ENCODE measurements at regions not wholly inside any gene's neighbourhood (a gene's known extent, or its start where the extent isn't known, plus 50 kb on each side); places are given as distances from the start of the nearest gene placed in this dataset.

- Histone ChIP-seq H3K27me3 (no peaks in the 10 kb centered on the region), H3K36me3 (no peaks in the 10 kb centered on the region), H3K4me2 (no peak overlapping the region), H4K20me1 (no peaks in the 10 kb centered on the region; a peak in 2 of 22 replicates), H3K9ac (no peak overlapping the region), H3K4me1 (peaks cover 0 to 29% (median 26%) of the 10 kb centered on the region in 10 experiments; a peak in 17 of 20 replicates), H3K27ac (no peak overlapping the region), H3K4me3 (no peak overlapping the region), H3K9me3 (replicated peaks in 1 of 11) (no peaks in the 10 kb centered on the region)
- TF ChIP-seq Cebpa-rat (IDR thresholded peaks at IDR 0.05): no peak
Measured at GRCh38 chr22:27546157-27546935, 255.2 kb downstream of the MN1 start.

GRCh38 chr22:27551402-27551801 is 250.2 kb downstream of the MN1 start:
- no peak overlapping the region for H3K4me3 ChIP-seq
- no peaks in the 10 kb centered on the region for H3K36me3 ChIP-seq
- no peaks in the 10 kb centered on the region for H3K27me3 ChIP-seq
- TF ChIP-seq Cebpa-rat (IDR thresholded peaks at IDR 0.05): no peak
- H3K4me1 ChIP-seq: peaks cover 0 to 6% (median 0%) of the 10 kb centered on the region in 10 experiments; a peak in 2 of 20 replicates
- no peak overlapping the region for H3K9ac ChIP-seq
- peaks cover 0 to 9% (median 5%) of the 10 kb centered on the region in 11 experiments; a peak in 6 of 22 replicates for H3K9me3 ChIP-seq (replicated peaks in 1 of 11)
- H3K4me2 ChIP-seq: no peak overlapping the region
- no peaks in the 10 kb centered on the region; a peak in 1 of 22 replicates for H4K20me1 ChIP-seq
- no peak overlapping the region for H3K27ac ChIP-seq

- Histone ChIP-seq H3K27ac (no peak overlapping the region), H4K20me1 (no peaks in the 10 kb centered on the region; a peak in 1 of 22 replicates), H3K9ac (no peak overlapping the region), H3K9me3 (replicated peaks in 1 of 11) (peaks cover 0 to 9% (median 5%) of the 10 kb centered on the region in 11 experiments; a peak in 6 of 22 replicates), H3K4me1 (peaks cover 0 to 6% (median 0%) of the 10 kb centered on the region in 10 experiments; a peak in 2 of 20 replicates), H3K4me3 (no peak overlapping the region), H3K27me3 (no peaks in the 10 kb centered on the region), H3K36me3 (no peaks in the 10 kb centered on the region), H3K4me2 (no peak overlapping the region)
- no peak for TF ChIP-seq Cebpa-rat (IDR thresholded peaks at IDR 0.05)
Measured at GRCh38 chr22:27552176-27552575, 249.4 kb downstream of the MN1 start.

- Histone ChIP-seq H4K20me1 (no peaks in the 10 kb centered on the region; a peak in 1 of 22 replicates), H3K9me3 (replicated peaks in 1 of 11) (peaks cover 0 to 9% (median 5%) of the 10 kb centered on the region in 11 experiments; a peak in 6 of 22 replicates)
Measured at GRCh38 chr22:27552863-27553262, 248.7 kb downstream of the MN1 start.

GRCh38 chr22:27554106-27554811 is 247.3 kb downstream of the MN1 start:
- H4K20me1 ChIP-seq: no peaks in the 10 kb centered on the region; a peak in 1 of 22 replicates
- no peak for TF ChIP-seq Cebpa-rat (IDR thresholded peaks at IDR 0.05)
- H3K27ac ChIP-seq: no peak overlapping the region
- H3K4me1 ChIP-seq: peaks cover 0 to 6% (median 0%) of the 10 kb centered on the region in 10 experiments; a peak in 2 of 20 replicates
- H3K27me3 ChIP-seq: no peaks in the 10 kb centered on the region
- H3K4me2 ChIP-seq: peak overlapping the region in 1 of 11 experiments; percentile 1; a peak in 2 of 22 replicates
- no peak overlapping the region for H3K9ac ChIP-seq
- peaks cover 0 to 9% (median 5%) of the 10 kb centered on the region in 11 experiments; a peak in 6 of 22 replicates for H3K9me3 ChIP-seq (replicated peaks in 1 of 11)
- H3K4me3 ChIP-seq: no peak overlapping the region
- no peaks in the 10 kb centered on the region for H3K36me3 ChIP-seq

More at GRCh38 chr22:27552863-27553262, 248.7 kb downstream of the MN1 start:
- Histone ChIP-seq H3K27ac (no peak overlapping the region), H3K27me3 (no peaks in the 10 kb centered on the region), H3K36me3 (no peaks in the 10 kb centered on the region), H3K9ac (no peak overlapping the region), H3K4me1 (peaks cover 0 to 6% (median 0%) of the 10 kb centered on the region in 10 experiments; a peak in 2 of 20 replicates), H3K4me3 (no peak overlapping the region), H3K4me2 (no peak overlapping the region)
- TF ChIP-seq Cebpa-rat (IDR thresholded peaks at IDR 0.05): no peak

- Histone ChIP-seq H3K9me3 (replicated peaks in 1 of 11) (peaks cover 0 to 9% (median 5%) of the 10 kb centered on the region in 11 experiments; a peak in 6 of 22 replicates), H3K27ac (no peak overlapping the region), H3K4me3 (no peak overlapping the region), H4K20me1 (no peaks in the 10 kb centered on the region; a peak in 2 of 22 replicates), H3K36me3 (no peaks in the 10 kb centered on the region), H3K27me3 (no peaks in the 10 kb centered on the region), H3K9ac (no peak overlapping the region), H3K4me1 (peaks cover 0 to 6% (median 0%) of the 10 kb centered on the region in 10 experiments; a peak in 2 of 20 replicates), H3K4me2 (no peak overlapping the region)
- TF ChIP-seq Cebpa-rat (IDR thresholded peaks at IDR 0.05): no peak
Measured at GRCh38 chr22:27554841-27555456, 246.6 kb downstream of the MN1 start.

- 0 out of 22 replicates have a peak, but pooled peaks of 1 of the 11 experiments have one; percentile 12 for TF ChIP-seq Cebpa-rat (IDR thresholded peaks at IDR 0.05)
- H3K9ac ChIP-seq: no peak overlapping the region
- peaks cover 0 to 7% (median 5%) of the 10 kb centered on the region in 10 experiments; a peak in 11 of 20 replicates for H3K4me1 ChIP-seq
- H3K36me3 ChIP-seq: no peaks in the 10 kb centered on the region
- no peak overlapping the region for H3K4me2 ChIP-seq
- H3K4me3 ChIP-seq: no peak overlapping the region
- H3K9me3 ChIP-seq (replicated peaks in 1 of 11): peaks cover 0 to 9% (median 5%) of the 10 kb centered on the region in 11 experiments; a peak in 6 of 22 replicates
- H4K20me1 ChIP-seq: no peaks in the 10 kb centered on the region; a peak in 1 of 22 replicates
- no peak overlapping the region for H3K27ac ChIP-seq
- H3K27me3 ChIP-seq: no peaks in the 10 kb centered on the region
Measured at GRCh38 chr22:27556371-27556770, 245.2 kb downstream of the MN1 start.

- Histone ChIP-seq H3K27ac (no peak overlapping the region), H4K20me1 (no peaks in the 10 kb centered on the region; a peak in 1 of 22 replicates), H3K36me3 (no peaks in the 10 kb centered on the region), H3K4me1 (peaks cover 0 to 11% (median 8%) of the 10 kb centered on the region in 10 experiments; a peak in 11 of 20 replicates), H3K4me3 (no peak overlapping the region), H3K27me3 (no peaks in the 10 kb centered on the region), H3K4me2 (no peak overlapping the region), H3K9ac (no peak overlapping the region), H3K9me3 (replicated peaks in 1 of 11) (peaks cover 0 to 8% (median 5%) of the 10 kb centered on the region in 11 experiments; a peak in 6 of 22 replicates)
- TF ChIP-seq Cebpa-rat (IDR thresholded peaks at IDR 0.05): no peak
Measured at GRCh38 chr22:27557286-27558008, 244.1 kb downstream of the MN1 start.

Measured in BLaER1 treated with 17β-estradiol and CSF1 and Interleukin-3, amounts not matched to agents 10 nM and 100 nM (cell line).